ENCODE measurements at regions not wholly inside any gene's neighbourhood (a gene's known extent, or its start where the extent isn't known, plus 50 kb on each side); places are given as distances from the start of the nearest gene placed in this dataset.

DNA sequence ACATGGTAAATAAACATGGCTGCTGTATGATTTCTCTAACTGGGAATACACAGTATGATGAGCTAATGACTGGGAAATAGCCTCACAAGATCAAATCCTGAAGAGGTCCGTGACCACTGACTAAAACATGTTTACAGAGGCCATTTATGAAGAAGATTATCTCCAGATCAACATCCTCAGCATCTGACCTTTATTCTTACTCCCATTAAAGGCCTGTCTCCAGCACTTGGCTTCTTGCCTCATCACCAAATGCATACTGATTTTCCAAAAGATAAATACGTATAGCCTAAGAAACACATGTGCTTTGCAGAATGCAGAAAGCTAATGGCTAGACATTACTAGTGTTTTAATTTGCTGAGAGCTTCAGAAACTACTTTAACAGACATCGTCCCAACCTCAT is 108.0 kb upstream of the TSLP start:
- TF ChIP-seq POLR2AphosphoS5 (IDR thresholded peaks at IDR 0.05) (no peak), POLR2A (IDR thresholded peaks at IDR 0.05) (no peak)
- TF ChIP-seq, protein P1, sequence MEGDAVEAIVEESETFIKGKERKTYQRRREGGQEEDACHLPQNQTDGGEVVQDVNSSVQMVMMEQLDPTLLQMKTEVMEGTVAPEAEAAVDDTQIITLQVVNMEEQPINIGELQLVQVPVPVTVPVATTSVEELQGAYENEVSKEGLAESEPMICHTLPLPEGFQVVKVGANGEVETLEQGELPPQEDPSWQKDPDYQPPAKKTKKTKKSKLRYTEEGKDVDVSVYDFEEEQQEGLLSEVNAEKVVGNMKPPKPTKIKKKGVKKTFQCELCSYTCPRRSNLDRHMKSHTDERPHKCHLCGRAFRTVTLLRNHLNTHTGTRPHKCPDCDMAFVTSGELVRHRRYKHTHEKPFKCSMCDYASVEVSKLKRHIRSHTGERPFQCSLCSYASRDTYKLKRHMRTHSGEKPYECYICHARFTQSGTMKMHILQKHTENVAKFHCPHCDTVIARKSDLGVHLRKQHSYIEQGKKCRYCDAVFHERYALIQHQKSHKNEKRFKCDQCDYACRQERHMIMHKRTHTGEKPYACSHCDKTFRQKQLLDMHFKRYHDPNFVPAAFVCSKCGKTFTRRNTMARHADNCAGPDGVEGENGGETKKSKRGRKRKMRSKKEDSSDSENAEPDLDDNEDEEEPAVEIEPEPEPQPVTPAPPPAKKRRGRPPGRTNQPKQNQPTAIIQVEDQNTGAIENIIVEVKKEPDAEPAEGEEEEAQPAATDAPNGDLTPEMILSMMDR (IDR thresholded peaks at IDR 0.05 in 8 of 11, conservative IDR thresholded peaks at IDR 0.05 in 3 of 11), result no peak
